ENCODE measurements at regions not wholly inside any gene's neighbourhood (a gene's known extent, or its start where the extent isn't known, plus 50 kb on each side); places are given as distances from the start of the nearest gene placed in this dataset.

GRCh38 chr14:34170882-34171281 is 220.0 kb upstream of the EGLN3 start:
- Mint-ChIP-seq H3K4me1 (ENCODE audit: low read depth, unreplicated experiment) (peaks cover 20% of the 10 kb centered on the region), H3K4me3 (ENCODE audit: low read depth, unreplicated experiment) (no peak overlapping the region), H3K27ac (ENCODE audit: unreplicated experiment) (no peak overlapping the region), H3K27me3 (ENCODE audit: unreplicated experiment) (peaks cover 8% of the 10 kb centered on the region), H3K36me3 (ENCODE audit: insufficient read depth, unreplicated experiment) (no peaks in the 10 kb centered on the region), H3K9me3 (ENCODE audit: low read depth, unreplicated experiment) (no peaks in the 10 kb centered on the region)
- CTCF ChIA-PET = no interaction called here
- no peak for TF ChIP-seq CTCF (IDR thresholded peaks at IDR 0.05; ENCODE audit: unreplicated experiment)
- no peak for DNase-seq
- no TSS peak for BruUV-seq (replicated peaks)
- intact Hi-C loops (cut with micrococcal nuclease; ENCODE audit: unreplicated experiment) = loop anchor here (5.0 kb wide), 1 partner anchor 51 kb away; no protein-coding TSS in a partner anchor

- Mint-ChIP-seq H3K27me3 (ENCODE audit: unreplicated experiment) (peaks cover 8% of the 10 kb centered on the region), H3K9me3 (ENCODE audit: low read depth, unreplicated experiment) (no peaks in the 10 kb centered on the region)
- CTCF ChIA-PET = no interaction called here
Observed at GRCh38 chr14:34169561-34169960, 218.7 kb upstream of the EGLN3 start.

GRCh38 chr14:34168656-34169055 is 217.8 kb upstream of the EGLN3 start:
- Mint-ChIP-seq H3K27ac (ENCODE audit: unreplicated experiment) (no peak overlapping the region), H3K9me3 (ENCODE audit: low read depth, unreplicated experiment) (no peaks in the 10 kb centered on the region), H3K4me3 (ENCODE audit: low read depth, unreplicated experiment) (no peak overlapping the region), H3K4me1 (ENCODE audit: low read depth, unreplicated experiment) (peaks cover 20% of the 10 kb centered on the region), H3K36me3 (ENCODE audit: insufficient read depth, unreplicated experiment) (no peaks in the 10 kb centered on the region), H3K27me3 (ENCODE audit: unreplicated experiment) (peaks cover 8% of the 10 kb centered on the region)
- BruUV-seq (replicated peaks) = no TSS peak
- no peak for DNase-seq
- intact Hi-C loops (cut with micrococcal nuclease; ENCODE audit: unreplicated experiment) = no loop called here
- no peak for TF ChIP-seq CTCF (IDR thresholded peaks at IDR 0.05; ENCODE audit: unreplicated experiment)
- CTCF ChIA-PET = no interaction called here

More at GRCh38 chr14:34169561-34169960, 218.7 kb upstream of the EGLN3 start:
- Mint-ChIP-seq H3K27ac (ENCODE audit: unreplicated experiment) (no peak overlapping the region), H3K4me1 (ENCODE audit: low read depth, unreplicated experiment) (peaks cover 20% of the 10 kb centered on the region), H3K4me3 (ENCODE audit: low read depth, unreplicated experiment) (no peak overlapping the region), H3K36me3 (ENCODE audit: insufficient read depth, unreplicated experiment) (no peaks in the 10 kb centered on the region)
- no peak for DNase-seq
- no TSS peak for BruUV-seq (replicated peaks)
- intact Hi-C loops (cut with micrococcal nuclease; ENCODE audit: unreplicated experiment) = no loop called here
- no peak for TF ChIP-seq CTCF (IDR thresholded peaks at IDR 0.05; ENCODE audit: unreplicated experiment)

- H3K4me1 Mint-ChIP-seq (ENCODE audit: low read depth, unreplicated experiment) = no peaks in the 10 kb centered on the region
- intact Hi-C loops (cut with micrococcal nuclease; ENCODE audit: unreplicated experiment) = no loop called here
- BruUV-seq (replicated peaks) = no TSS peak
- TF ChIP-seq CTCF (IDR thresholded peaks at IDR 0.05; ENCODE audit: unreplicated experiment) = no peak
- H3K4me3 Mint-ChIP-seq (ENCODE audit: low read depth, unreplicated experiment) = no peak overlapping the region
- CTCF ChIA-PET = no interaction called here
- no peak for DNase-seq
- H3K9me3 Mint-ChIP-seq (ENCODE audit: low read depth, unreplicated experiment) = no peaks in the 10 kb centered on the region
- H3K27me3 Mint-ChIP-seq (ENCODE audit: unreplicated experiment) = peaks cover 8% of the 10 kb centered on the region
- no peak overlapping the region for H3K27ac Mint-ChIP-seq (ENCODE audit: unreplicated experiment)
- no peaks in the 10 kb centered on the region for H3K36me3 Mint-ChIP-seq (ENCODE audit: insufficient read depth, unreplicated experiment)
Observed at GRCh38 chr14:34165847-34166350, 215.0 kb upstream of the EGLN3 start.

Data from Calu3 (cell line).